ENCODE measurements at regions not wholly inside any gene's neighbourhood (a gene's known extent, or its start where the extent isn't known, plus 50 kb on each side); places are given as distances from the start of the nearest gene placed in this dataset.

DNA sequence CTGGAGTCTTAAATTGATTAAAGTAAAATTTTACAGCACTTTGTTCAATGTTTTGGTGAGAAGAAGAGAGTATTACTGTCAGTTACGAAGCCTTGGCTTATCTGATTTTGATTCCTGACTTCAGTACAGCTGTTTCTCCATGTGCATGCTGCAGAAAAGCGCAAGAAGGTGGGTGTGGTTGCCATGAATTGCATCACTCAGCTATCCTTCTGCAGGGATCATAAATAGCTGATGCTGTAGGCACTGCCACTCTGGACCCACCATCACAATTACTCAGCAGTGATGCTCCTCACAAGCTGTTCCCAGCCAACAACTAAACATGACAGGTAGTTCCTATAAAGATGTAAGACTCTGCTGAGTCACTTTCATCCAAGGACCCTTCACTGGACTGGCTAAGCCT is 321.2 kb downstream of the IRS2 start:
- TF ChIP-seq, protein P1, sequence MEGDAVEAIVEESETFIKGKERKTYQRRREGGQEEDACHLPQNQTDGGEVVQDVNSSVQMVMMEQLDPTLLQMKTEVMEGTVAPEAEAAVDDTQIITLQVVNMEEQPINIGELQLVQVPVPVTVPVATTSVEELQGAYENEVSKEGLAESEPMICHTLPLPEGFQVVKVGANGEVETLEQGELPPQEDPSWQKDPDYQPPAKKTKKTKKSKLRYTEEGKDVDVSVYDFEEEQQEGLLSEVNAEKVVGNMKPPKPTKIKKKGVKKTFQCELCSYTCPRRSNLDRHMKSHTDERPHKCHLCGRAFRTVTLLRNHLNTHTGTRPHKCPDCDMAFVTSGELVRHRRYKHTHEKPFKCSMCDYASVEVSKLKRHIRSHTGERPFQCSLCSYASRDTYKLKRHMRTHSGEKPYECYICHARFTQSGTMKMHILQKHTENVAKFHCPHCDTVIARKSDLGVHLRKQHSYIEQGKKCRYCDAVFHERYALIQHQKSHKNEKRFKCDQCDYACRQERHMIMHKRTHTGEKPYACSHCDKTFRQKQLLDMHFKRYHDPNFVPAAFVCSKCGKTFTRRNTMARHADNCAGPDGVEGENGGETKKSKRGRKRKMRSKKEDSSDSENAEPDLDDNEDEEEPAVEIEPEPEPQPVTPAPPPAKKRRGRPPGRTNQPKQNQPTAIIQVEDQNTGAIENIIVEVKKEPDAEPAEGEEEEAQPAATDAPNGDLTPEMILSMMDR (conservative IDR thresholded peaks at IDR 0.05) = no peak
- TF ChIP-seq ZFX (IDR thresholded peaks at IDR 0.05) = no peak
